HepG2 (cell line): ENCODE measurements at regions not wholly inside any gene's neighbourhood (a gene's known extent, or its start where the extent isn't known, plus 50 kb on each side); places are given as distances from the start of the nearest gene placed in this dataset.

Source experiments
- ATAC-seq: fragments of 200-7000 bp; cut with Tn5 transposase; 3 replicates; pipeline ENCODE4 v1.9.1; 2020; ENCODE audit warnings: mild to moderate bottlenecking, moderate library complexity
- BruUV-seq: library from RNA; stranded (reverse); fragments of 400-500 nt; replicated peaks from 2 replicates; lab custom pipeline; 2021; lab: Mats Ljungman, UMichigan
- CTCF ChIA-PET: fragments of 300-600 bp; formaldehyde crosslinking; extraction: SDS; loops from one replicate; lab custom pipeline; 2021; ENCODE audit warnings: low total read pairs, inconsistent platforms, low intra/inter-chr PET ratio; lab: Yijun Ruan, JAX
- POLR2A ChIA-PET: fragments of 350-600 bp; sonication (Branson Sonifier 250); formaldehyde crosslinking; loops from one replicate; lab custom pipeline; 2020; ENCODE audit warnings: antibody characterized with exemption, inconsistent platforms; lab: Yijun Ruan, JAX
- DNase-seq: peaks from one replicate; pipeline ENCODE4 v3.0.0-alpha.2; 2015; ENCODE audit warnings: low spot score
- FAIRE-seq: peaks from 3 replicates; lab custom pipeline; 2011; peaks lifted over from hg19 to GRCh38; lab: Jason Lieb, UNC
- H2AFZ ChIP-seq: one replicate; pipeline ENCODE4 v1.6.1; 2011; ENCODE audit warnings: low read length, inconsistent platforms
- H3K27ac ChIP-seq: fragments of 300-600 bp; 3 replicates; pipeline ENCODE4 v1.8.0; 2011; ENCODE audit warnings: mixed run types, mild to moderate bottlenecking, mixed read lengths, low read length, inconsistent platforms; ENCODE audit not compliant: insufficient read depth; ENCODE audit errors: extremely low read length
- H3K27me3 ChIP-seq, 2 experiments: fragments of 200-600 bp in 1 of 2; 2 replicates in 1 of 2; 3 replicates in 1 of 2; pipeline versions ENCODE4 v1.6.0 to v1.8.0; 2011; ENCODE audit warnings: low read length in 2 of 2, mild to moderate bottlenecking in 2 of 2, moderate library complexity in 2 of 2, inconsistent platforms in 1 of 2; ENCODE audit not compliant: insufficient read depth in 2 of 2, control insufficient read depth in 1 of 2
- H3K36me3 ChIP-seq, 2 experiments: fragments of 200-600 bp in 1 of 2; replicated peaks in 1 of 2; 2 replicates in 1 of 2; 3 replicates in 1 of 2; pipeline versions ENCODE4 v1.5.1 to v1.8.0; 2011; ENCODE audit warnings: low read length in 2 of 2, inconsistent platforms in 1 of 2; ENCODE audit not compliant: insufficient read depth in 2 of 2, control insufficient read depth in 1 of 2
- H3K4me1 ChIP-seq: 2 replicates; pipeline ENCODE4 v1.5.1; 2012; ENCODE audit warnings: low read length, inconsistent platforms; ENCODE audit not compliant: insufficient read depth
- H3K4me2 ChIP-seq: 2 replicates; pipeline ENCODE4 v1.6.0; 2011; ENCODE audit warnings: low read depth, low read length, inconsistent platforms
- H3K4me3 ChIP-seq, 3 experiments: fragments of 200-600 bp in 1 of 3; sonication (generic), shearing (Covaris generic) in 1 of 3; replicated peaks in 1 of 3; 2 replicates each; pipeline ENCODE4 v1.5.1; 2011 to 2016; ENCODE audit warnings: low read length in 3 of 3, inconsistent platforms in 2 of 3, low read depth in 2 of 3, mild to moderate bottlenecking in 2 of 3, control low read depth in 1 of 3, mixed read lengths in 1 of 3; ENCODE audit not compliant: insufficient read depth in 1 of 3
- H3K79me2 ChIP-seq: one replicate; pipeline ENCODE4 v1.6.1; 2011; ENCODE audit warnings: low read length, inconsistent platforms; ENCODE audit not compliant: insufficient read depth
- H3K9ac ChIP-seq: 2 replicates; pipeline ENCODE4 v1.6.0; 2011; ENCODE audit warnings: mild to moderate bottlenecking, low read depth, low read length, inconsistent platforms; ENCODE audit not compliant: insufficient read depth
- H3K9me3 ChIP-seq: 2 replicates; pipeline ENCODE4 v1.5.1; 2012; ENCODE audit warnings: mild to moderate bottlenecking, low read length
- H4K20me1 ChIP-seq: 2 replicates; pipeline ENCODE4 v1.6.0; 2011; ENCODE audit warnings: inconsistent platforms, mild to moderate bottlenecking, low read length, moderate library complexity; ENCODE audit not compliant: insufficient read depth
- FLYWCH1 ChIP-seq: sonication (generic); formaldehyde crosslinking; IDR thresholded peaks from 2 replicates; pipeline ENCODE4 v1.8.1; 2023; ENCODE audit warnings: mild to moderate bottlenecking, missing genetic modification reagents
- ISL2 ChIP-seq: sonication (generic); formaldehyde crosslinking; IDR thresholded peaks from 2 replicates; pipeline ENCODE4 v1.5.0; 2020; ENCODE audit warnings: missing genetic modification reagents
- PCBP1 ChIP-seq: fragments of 200-400 bp; formaldehyde crosslinking; IDR thresholded peaks from 2 replicates; pipeline ENCODE4 v1.6.1; 2017; ENCODE audit warnings: mild to moderate bottlenecking, low read depth, low read length, borderline replicate concordance
- PCBP2 ChIP-seq: fragments of 200-400 bp; formaldehyde crosslinking; optimal IDR thresholded peaks from 2 replicates; pipeline ENCODE3; 2018; ENCODE audit warnings: low read length, low read depth; ENCODE audit not compliant: poor library complexity, severe bottlenecking
- POLR2AphosphoS2 ChIP-seq: IDR thresholded peaks from 2 replicates; pipeline ENCODE4 v1.6.1; 2011; ENCODE audit warnings: low read depth, low read length, improper control_type of control experiment
- RARA ChIP-seq: IDR thresholded peaks from 2 replicates; pipeline ENCODE4 v1.6.1; 2016; ENCODE audit warnings: missing genetic modification reagents, missing compliant biosample characterization
- STAG1 ChIP-seq: sonication (generic); formaldehyde crosslinking; IDR thresholded peaks from 2 replicates; pipeline ENCODE4 v1.4.0; 2020; ENCODE audit warnings: missing genetic modification reagents
- ZKSCAN8 ChIP-seq: IDR thresholded peaks from 2 replicates; pipeline ENCODE4 v1.6.1; 2016; ENCODE audit warnings: borderline replicate concordance, missing genetic modification reagents, missing compliant biosample characterization
- ZNF121 ChIP-seq: sonication (generic); formaldehyde crosslinking; IDR thresholded peaks from 2 replicates; pipeline ENCODE4 v1.5.0; 2020; ENCODE audit warnings: mild to moderate bottlenecking, missing genetic modification reagents
- ZNF160 ChIP-seq: sonication (generic); formaldehyde crosslinking; IDR thresholded peaks from 2 replicates; pipeline ENCODE4 v1.8.0; 2022; ENCODE audit warnings: mild to moderate bottlenecking, inconsistent platforms, missing genetic modification reagents
- ZNF558 ChIP-seq: sonication (generic); formaldehyde crosslinking; IDR thresholded peaks from 2 replicates; pipeline ENCODE4 v1.9.0; 2022; ENCODE audit warnings: mild to moderate bottlenecking, missing genetic modification reagents, borderline replicate concordance
- ZNF674 ChIP-seq: sonication (generic); formaldehyde crosslinking; IDR thresholded peaks from 2 replicates; pipeline ENCODE4 v1.5.0; 2020; ENCODE audit warnings: low read depth, mild to moderate bottlenecking, missing genetic modification reagents
- WGBS: methylation state at CpG from one replicate; pipeline ENCODE4 v1.1.6; 2017; ENCODE audit warnings: low lambda C conversion rate; 5-methylcytosine and 5-hydroxymethylcytosine counted together
- in situ Hi-C: cut with HindIII; loops from 2 replicates; pipeline ENCODE4 v1.10.0; 2017; ENCODE audit warnings: low pct_unique_long_range_greater_than_20kb; ENCODE audit not compliant: extremely low pct_ligation_motif_present
- intact Hi-C: fragments of 100-400 bp; cut with micrococcal nuclease; formaldehyde crosslinking; loops from one replicate; pipeline ENCODE4 v1.10.0; 2022; ENCODE audit not compliant: unreplicated experiment
- TF ChIP-seq, protein P1 (sequence below): sonication (generic); formaldehyde crosslinking; IDR thresholded peaks from 2 replicates; pipeline ENCODE4 v1.5.0; 2020; ENCODE audit warnings: mild to moderate bottlenecking, missing genetic modification reagents, borderline replicate concordance
- TF ChIP-seq, protein P2 (sequence below): sonication (generic); formaldehyde crosslinking; IDR thresholded peaks from 2 replicates; pipeline ENCODE4 v1.4.0; 2020; ENCODE audit warnings: missing genetic modification reagents, borderline replicate concordance

DNA sequence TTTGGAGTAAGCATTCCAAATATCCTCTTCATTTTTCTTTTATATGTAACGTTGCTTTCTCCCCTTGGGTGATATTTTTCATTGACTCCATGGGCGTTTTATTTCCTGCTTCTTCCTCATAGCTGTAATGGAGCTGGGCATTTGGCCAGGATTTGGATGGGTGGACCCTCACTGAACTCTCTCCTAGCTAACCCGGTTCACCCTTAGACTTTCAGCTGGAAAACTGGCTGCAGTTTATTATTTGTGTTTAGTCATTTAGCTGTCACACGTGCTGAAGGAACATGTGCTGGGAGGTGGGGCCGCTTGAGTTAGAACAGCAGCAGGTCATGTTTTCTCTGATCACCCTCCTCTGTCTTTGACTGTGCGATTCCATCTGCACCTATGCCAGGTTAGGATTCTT lies 407.6 kb downstream of the ZIC1 start:
- no peak overlapping the region for H2AFZ ChIP-seq
- POLR2A ChIA-PET = no interaction called here
- H3K27ac ChIP-seq = no peak overlapping the region

DNA sequence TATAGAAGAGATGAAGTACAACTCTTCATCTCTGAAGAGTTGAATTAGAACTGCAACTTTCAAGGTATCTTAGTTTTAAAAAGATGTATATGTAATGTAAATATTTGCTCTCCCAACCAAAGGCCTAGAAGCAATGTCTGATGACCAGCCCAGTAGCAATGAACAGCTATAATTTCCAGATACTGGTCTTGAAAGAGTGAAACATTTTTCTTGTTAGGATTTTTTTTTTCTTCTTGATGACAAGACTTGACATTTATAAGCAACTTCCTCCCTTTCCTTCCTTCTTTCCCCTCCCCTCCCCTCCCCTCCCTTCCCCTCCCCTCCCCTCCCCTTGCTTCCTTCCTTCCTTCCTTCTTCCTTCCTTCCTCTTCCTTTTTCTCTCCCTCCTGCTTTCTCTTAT lies 423.4 kb downstream of the ZIC1 start:
- Histone ChIP-seq H3K36me3 (no peaks in the 10 kb centered on the region), H3K4me1 (no peaks in the 10 kb centered on the region), H2AFZ (no peak overlapping the region), H4K20me1 (no peaks in the 10 kb centered on the region), H3K27ac (no peak overlapping the region), H3K9ac (no peak overlapping the region), H3K9me3 (no peaks in the 10 kb centered on the region), H3K79me2 (no peaks in the 10 kb centered on the region), H3K27me3 (no peaks in the 10 kb centered on the region), H3K4me3 (no peak overlapping the region), H3K4me2 (no peak overlapping the region)
- DNase-seq = no peak
- intact Hi-C loops = no loop called here
- FAIRE-seq = no peak
- CTCF ChIA-PET = no interaction called here
- POLR2A ChIA-PET = no interaction called here
- ATAC-seq = no peak
- no TSS peak for BruUV-seq
- in situ Hi-C loops = no loop called here
- TF ChIP-seq ISL2 (CRISPR knock-in tag) (no peak), PCBP1 (0 out of 2 replicates have a peak, but pooled peaks have one; percentile 43), ZNF121 (CRISPR knock-in tag) (no peak), FLYWCH1 (CRISPR knock-in tag) (no peak), RARA (CRISPR knock-in tag) (no peak)
- TF ChIP-seq, protein P1, sequence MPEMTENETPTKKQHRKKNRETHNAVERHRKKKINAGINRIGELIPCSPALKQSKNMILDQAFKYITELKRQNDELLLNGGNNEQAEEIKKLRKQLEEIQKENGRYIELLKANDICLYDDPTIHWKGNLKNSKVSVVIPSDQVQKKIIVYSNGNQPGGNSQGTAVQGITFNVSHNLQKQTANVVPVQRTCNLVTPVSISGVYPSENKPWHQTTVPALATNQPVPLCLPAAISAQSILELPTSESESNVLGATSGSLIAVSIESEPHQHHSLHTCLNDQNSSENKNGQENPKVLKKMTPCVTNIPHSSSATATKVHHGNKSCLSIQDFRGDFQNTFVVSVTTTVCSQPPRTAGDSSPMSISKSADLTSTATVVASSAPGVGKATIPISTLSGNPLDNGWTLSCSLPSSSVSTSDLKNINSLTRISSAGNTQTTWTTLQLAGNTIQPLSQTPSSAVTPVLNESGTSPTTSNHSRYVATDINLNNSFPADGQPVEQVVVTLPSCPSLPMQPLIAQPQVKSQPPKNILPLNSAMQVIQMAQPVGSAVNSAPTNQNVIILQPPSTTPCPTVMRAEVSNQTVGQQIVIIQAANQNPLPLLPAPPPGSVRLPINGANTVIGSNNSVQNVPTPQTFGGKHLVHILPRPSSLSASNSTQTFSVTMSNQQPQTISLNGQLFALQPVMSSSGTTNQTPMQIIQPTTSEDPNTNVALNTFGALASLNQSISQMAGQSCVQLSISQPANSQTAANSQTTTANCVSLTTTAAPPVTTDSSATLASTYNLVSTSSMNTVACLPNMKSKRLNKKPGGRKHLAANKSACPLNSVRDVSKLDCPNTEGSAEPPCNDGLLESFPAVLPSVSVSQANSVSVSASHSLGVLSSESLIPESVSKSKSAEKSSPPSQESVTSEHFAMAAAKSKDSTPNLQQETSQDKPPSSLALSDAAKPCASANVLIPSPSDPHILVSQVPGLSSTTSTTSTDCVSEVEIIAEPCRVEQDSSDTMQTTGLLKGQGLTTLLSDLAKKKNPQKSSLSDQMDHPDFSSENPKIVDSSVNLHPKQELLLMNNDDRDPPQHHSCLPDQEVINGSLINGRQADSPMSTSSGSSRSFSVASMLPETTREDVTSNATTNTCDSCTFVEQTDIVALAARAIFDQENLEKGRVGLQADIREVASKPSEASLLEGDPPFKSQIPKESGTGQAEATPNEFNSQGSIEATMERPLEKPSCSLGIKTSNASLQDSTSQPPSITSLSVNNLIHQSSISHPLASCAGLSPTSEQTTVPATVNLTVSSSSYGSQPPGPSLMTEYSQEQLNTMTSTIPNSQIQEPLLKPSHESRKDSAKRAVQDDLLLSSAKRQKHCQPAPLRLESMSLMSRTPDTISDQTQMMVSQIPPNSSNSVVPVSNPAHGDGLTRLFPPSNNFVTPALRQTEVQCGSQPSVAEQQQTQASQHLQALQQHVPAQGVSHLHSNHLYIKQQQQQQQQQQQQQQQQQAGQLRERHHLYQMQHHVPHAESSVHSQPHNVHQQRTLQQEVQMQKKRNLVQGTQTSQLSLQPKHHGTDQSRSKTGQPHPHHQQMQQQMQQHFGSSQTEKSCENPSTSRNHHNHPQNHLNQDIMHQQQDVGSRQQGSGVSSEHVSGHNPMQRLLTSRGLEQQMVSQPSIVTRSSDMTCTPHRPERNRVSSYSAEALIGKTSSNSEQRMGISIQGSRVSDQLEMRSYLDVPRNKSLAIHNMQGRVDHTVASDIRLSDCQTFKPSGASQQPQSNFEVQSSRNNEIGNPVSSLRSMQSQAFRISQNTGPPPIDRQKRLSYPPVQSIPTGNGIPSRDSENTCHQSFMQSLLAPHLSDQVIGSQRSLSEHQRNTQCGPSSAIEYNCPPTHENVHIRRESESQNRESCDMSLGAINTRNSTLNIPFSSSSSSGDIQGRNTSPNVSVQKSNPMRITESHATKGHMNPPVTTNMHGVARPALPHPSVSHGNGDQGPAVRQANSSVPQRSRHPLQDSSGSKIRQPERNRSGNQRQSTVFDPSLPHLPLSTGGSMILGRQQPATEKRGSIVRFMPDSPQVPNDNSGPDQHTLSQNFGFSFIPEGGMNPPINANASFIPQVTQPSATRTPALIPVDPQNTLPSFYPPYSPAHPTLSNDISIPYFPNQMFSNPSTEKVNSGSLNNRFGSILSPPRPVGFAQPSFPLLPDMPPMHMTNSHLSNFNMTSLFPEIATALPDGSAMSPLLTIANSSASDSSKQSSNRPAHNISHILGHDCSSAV (CRISPR knock-in tag) = no peak

More for the DNA sequence above, 407.6 kb downstream of the ZIC1 start:
- H3K79me2 ChIP-seq = no peaks in the 10 kb centered on the region
- 2% methylated on average over 6 of the region's 6 CpGs for WGBS
- intact Hi-C loops (no loop called here), in situ Hi-C loops (no loop called here)
- no peak overlapping the region for H3K4me3 ChIP-seq
- DNase-seq (no peak), FAIRE-seq (no peak), ATAC-seq (no peak)
- H3K9ac ChIP-seq = no peak overlapping the region
- H3K27me3 ChIP-seq = no peaks in the 10 kb centered on the region
- no peaks in the 10 kb centered on the region for H4K20me1 ChIP-seq
- CTCF ChIA-PET = no interaction called here
- no peaks in the 10 kb centered on the region for H3K36me3 ChIP-seq
- H3K9me3 ChIP-seq = no peaks in the 10 kb centered on the region
- TF ChIP-seq PCBP2 (no peak), ZNF674 (CRISPR knock-in tag) (no peak), ZNF160 (CRISPR knock-in tag) (no peak), STAG1 (CRISPR knock-in tag) (no peak), ZNF558 (CRISPR knock-in tag) (no peak), ZKSCAN8 (no peak), POLR2AphosphoS2 (no peak)
- TF ChIP-seq, protein P2, sequence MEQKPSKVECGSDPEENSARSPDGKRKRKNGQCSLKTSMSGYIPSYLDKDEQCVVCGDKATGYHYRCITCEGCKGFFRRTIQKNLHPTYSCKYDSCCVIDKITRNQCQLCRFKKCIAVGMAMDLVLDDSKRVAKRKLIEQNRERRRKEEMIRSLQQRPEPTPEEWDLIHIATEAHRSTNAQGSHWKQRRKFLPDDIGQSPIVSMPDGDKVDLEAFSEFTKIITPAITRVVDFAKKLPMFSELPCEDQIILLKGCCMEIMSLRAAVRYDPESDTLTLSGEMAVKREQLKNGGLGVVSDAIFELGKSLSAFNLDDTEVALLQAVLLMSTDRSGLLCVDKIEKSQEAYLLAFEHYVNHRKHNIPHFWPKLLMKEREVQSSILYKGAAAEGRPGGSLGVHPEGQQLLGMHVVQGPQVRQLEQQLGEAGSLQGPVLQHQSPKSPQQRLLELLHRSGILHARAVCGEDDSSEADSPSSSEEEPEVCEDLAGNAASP = no peak
- TF ChIP-seq, all 625 proteins: peak for 0
- no TSS peak for BruUV-seq
- H3K4me2 ChIP-seq = no peak overlapping the region
- no peaks in the 10 kb centered on the region for H3K4me1 ChIP-seq
